ENCODE measurements at regions not wholly inside any gene's neighbourhood (a gene's known extent, or its start where the extent isn't known, plus 50 kb on each side); places are given as distances from the start of the nearest gene placed in this dataset.

GRCh38 chr17:15169676-15170075 is 95.5 kb downstream of the PMP22 start (continued):
- TF ChIP-seq TFDP1 (CRISPR knock-in tag; IDR thresholded peaks at IDR 0.05; ENCODE audit: borderline replicate concordance): no peak
- no peak for TF ChIP-seq ZNF678 (CRISPR knock-in tag; IDR thresholded peaks at IDR 0.05)
- TF ChIP-seq HBP1 (CRISPR knock-in tag; IDR thresholded peaks at IDR 0.05; ENCODE audit: low read depth): no peak
- no peak for TF ChIP-seq ZNF296 (CRISPR knock-in tag; conservative IDR thresholded peaks at IDR 0.05)
- TF ChIP-seq ZNF660 (CRISPR knock-in tag; IDR thresholded peaks at IDR 0.05; ENCODE audit: borderline replicate concordance, low read depth): no peak
- no peak for TF ChIP-seq RORA (CRISPR knock-in tag; IDR thresholded peaks at IDR 0.05)
- TF ChIP-seq GLMP (CRISPR knock-in tag; IDR thresholded peaks at IDR 0.05; ENCODE audit: borderline replicate concordance): no peak
- no peak for TF ChIP-seq ZBTB39 (CRISPR knock-in tag; IDR thresholded peaks at IDR 0.05)

Data from HepG2 (cell line).